HepG2 (cell line): ENCODE measurements at regions not wholly inside any gene's neighbourhood (a gene's known extent, or its start where the extent isn't known, plus 50 kb on each side); places are given as distances from the start of the nearest gene placed in this dataset.

Experiments
- CBFB ChIP-seq: sonication (generic); formaldehyde crosslinking; IDR thresholded peaks from 2 replicates; pipeline ENCODE4 v1.4.0; 2020; ENCODE audit warnings: missing genetic modification reagents
- GABPA ChIP-seq, 2 experiments: IDR thresholded peaks; 2 replicates each; pipeline ENCODE4 v1.6.1; 2011 to 2016; ENCODE audit warnings: low read depth in 2 of 2, low read length in 1 of 2, missing biosample characterization in 1 of 2, missing genetic modification characterization in 1 of 2
- MED1 ChIP-seq: sonication (generic); formaldehyde crosslinking; IDR thresholded peaks from 2 replicates; pipeline ENCODE4 v1.4.0; 2020; ENCODE audit warnings: missing genetic modification reagents
- NCOR1 ChIP-seq: fragments of 200-600 bp; sonication (generic); IDR thresholded peaks from 2 replicates; pipeline ENCODE4 v1.7.0; 2017; ENCODE audit warnings: antibody characterized with exemption, low read length, borderline replicate concordance
- POLR2A ChIP-seq, 2 experiments: IDR thresholded peaks; 2 replicates each; pipeline ENCODE4 v1.6.1; 2011; ENCODE audit warnings: low read depth in 2 of 2, low read length in 2 of 2, mild to moderate bottlenecking in 1 of 2, moderate library complexity in 1 of 2; ENCODE audit not compliant: insufficient read depth in 1 of 2
- POLR2AphosphoS5 ChIP-seq: IDR thresholded peaks from 2 replicates; pipeline ENCODE4 v1.6.1; 2012; ENCODE audit warnings: low read depth, low read length
- TP53 ChIP-seq: sonication (generic); formaldehyde crosslinking; conservative IDR thresholded peaks from 2 replicates; pipeline ENCODE4 v1.4.0; 2020; ENCODE audit warnings: missing genetic modification reagents
- ZFP1 ChIP-seq: IDR thresholded peaks from 2 replicates; pipeline ENCODE4 v1.6.1; 2016
- TF ChIP-seq, protein P1 (sequence below): sonication (generic); formaldehyde crosslinking; IDR thresholded peaks from 2 replicates; pipeline ENCODE4 v1.4.0; 2020; ENCODE audit warnings: mild to moderate bottlenecking, missing genetic modification reagents

DNA sequence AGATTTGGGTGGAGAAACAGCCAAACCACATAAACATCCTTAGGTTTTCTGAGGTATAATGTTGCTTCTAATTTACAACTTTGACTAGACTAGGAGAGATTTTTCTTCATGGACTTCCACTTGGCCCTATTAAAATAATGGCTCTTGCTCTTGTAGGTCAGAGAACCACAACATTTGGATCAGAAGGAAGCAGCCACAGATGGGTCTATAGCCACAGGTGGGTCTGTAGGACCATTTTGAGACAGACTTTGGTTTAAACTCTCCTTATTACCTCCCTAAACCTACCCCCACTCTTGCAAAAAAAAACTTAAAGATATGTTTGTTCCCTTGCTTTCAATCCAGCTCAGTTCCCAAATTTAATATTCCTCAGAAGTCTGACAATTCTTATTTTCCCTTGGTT is 1260.8 kb downstream of the GATA3 start:
- no peak for TF ChIP-seq CBFB (CRISPR knock-in tag)
- TF ChIP-seq ZFP1 (CRISPR knock-in tag): no peak
- TF ChIP-seq NCOR1: no peak
- TF ChIP-seq, protein P1, sequence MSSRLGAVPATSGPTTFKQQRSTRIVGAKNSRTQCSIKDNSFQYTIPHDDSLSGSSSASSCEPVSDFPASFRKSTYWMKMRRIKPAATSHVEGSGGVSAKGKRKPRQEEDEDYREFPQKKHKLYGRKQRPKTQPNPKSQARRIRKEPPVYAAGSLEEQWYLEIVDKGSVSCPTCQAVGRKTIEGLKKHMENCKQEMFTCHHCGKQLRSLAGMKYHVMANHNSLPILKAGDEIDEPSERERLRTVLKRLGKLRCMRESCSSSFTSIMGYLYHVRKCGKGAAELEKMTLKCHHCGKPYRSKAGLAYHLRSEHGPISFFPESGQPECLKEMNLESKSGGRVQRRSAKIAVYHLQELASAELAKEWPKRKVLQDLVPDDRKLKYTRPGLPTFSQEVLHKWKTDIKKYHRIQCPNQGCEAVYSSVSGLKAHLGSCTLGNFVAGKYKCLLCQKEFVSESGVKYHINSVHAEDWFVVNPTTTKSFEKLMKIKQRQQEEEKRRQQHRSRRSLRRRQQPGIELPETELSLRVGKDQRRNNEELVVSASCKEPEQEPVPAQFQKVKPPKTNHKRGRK (CRISPR knock-in tag): no peak
- TF ChIP-seq GABPA (IDR thresholded peaks at IDR 0.05; ENCODE audit: low read depth, low read length): no peak
- TF ChIP-seq GABPA (CRISPR knock-in tag; IDR thresholded peaks at IDR 0.05; ENCODE audit: low read depth): no peak
- TF ChIP-seq TP53 (CRISPR knock-in tag): no peak
- TF ChIP-seq POLR2A (IDR thresholded peaks at IDR 0.05; ENCODE audit: insufficient read depth in 1 of 2, low read depth in 2 of 2, low read length in 2 of 2): no peak
- no peak for TF ChIP-seq MED1
- no peak for TF ChIP-seq POLR2AphosphoS5
